ENCODE measurements at regions not wholly inside any gene's neighbourhood (a gene's known extent, or its start where the extent isn't known, plus 50 kb on each side); places are given as distances from the start of the nearest gene placed in this dataset.

GRCh38 chr20:39452583-39453340 lies 490.6 kb downstream of the DHX35 start:
- Histone ChIP-seq H3K27me3 (no peaks in the 10 kb centered on the region), H3K4me3 (no peak overlapping the region), H3K36me3 (no peaks in the 10 kb centered on the region), H3K9me3 (no peaks in the 10 kb centered on the region), H3K27ac (no peak overlapping the region), H3K4me1 (no peaks in the 10 kb centered on the region)
- WGBS, 5 donors, result 52 to 70% (median 68%) methylated on average over 5 to 8 of the region's 8 CpGs
- DNase-seq, result no peak
- TF ChIP-seq POLR2A (IDR thresholded peaks at IDR 0.05) (no peak), POLR2AphosphoS5 (IDR thresholded peaks at IDR 0.05) (no peak), CTCF (IDR thresholded peaks at IDR 0.05) (no peak), EP300 (IDR thresholded peaks at IDR 0.05) (no peak)
- intact Hi-C loops (cut with DNase I; ENCODE audit: low total_unique reads), result no loop called here

GRCh38 chr20:39451386-39451785 lies 489.2 kb downstream of the DHX35 start:
- TF ChIP-seq EP300 (IDR thresholded peaks at IDR 0.05), result no peak
- Histone ChIP-seq H3K27ac (no peak overlapping the region), H3K9me3 (no peaks in the 10 kb centered on the region), H3K4me1 (no peaks in the 10 kb centered on the region), H3K27me3 (no peaks in the 10 kb centered on the region), H3K36me3 (no peaks in the 10 kb centered on the region), H3K4me3 (no peak overlapping the region)
- DNase-seq, result no peak
- intact Hi-C loops (cut with DNase I; ENCODE audit: low total_unique reads), result no loop called here

DNA sequence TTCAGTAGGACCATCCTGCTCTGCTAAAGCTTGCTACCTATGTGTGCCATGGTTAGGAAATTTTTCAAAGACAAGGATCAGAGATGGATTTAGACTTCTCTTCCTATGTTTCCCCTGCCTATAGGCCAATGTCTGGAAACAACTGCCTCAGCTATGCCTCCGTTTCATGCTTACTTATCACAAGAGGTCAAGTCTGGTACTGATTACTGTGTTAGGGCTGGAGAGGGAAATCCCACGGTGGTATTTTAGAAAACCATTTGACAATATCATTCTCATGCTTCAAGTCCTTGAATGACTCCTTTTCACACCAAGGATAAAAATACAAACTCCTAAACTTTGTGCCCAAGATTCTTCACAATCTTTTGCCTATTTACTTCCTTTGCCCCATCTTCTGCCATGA lies 484.3 kb downstream of the DHX35 start:
- TF ChIP-seq POLR2AphosphoS5 (IDR thresholded peaks at IDR 0.05) (no peak), EP300 (IDR thresholded peaks at IDR 0.05) (no peak)
- no peaks in the 10 kb centered on the region for H3K9me3 ChIP-seq
- no peaks in the 10 kb centered on the region for H3K4me1 ChIP-seq
- WGBS, 5 donors, result 19 to 56% (median 35%) methylated on average over 2 of the region's 2 CpGs
- no peaks in the 10 kb centered on the region for H3K27me3 ChIP-seq
- H3K36me3 ChIP-seq, result no peaks in the 10 kb centered on the region
- no peak overlapping the region for H3K4me3 ChIP-seq
- no peak for DNase-seq
- intact Hi-C loops (cut with DNase I; ENCODE audit: low total_unique reads), result no loop called here
- H3K27ac ChIP-seq, result no peak overlapping the region

DNA sequence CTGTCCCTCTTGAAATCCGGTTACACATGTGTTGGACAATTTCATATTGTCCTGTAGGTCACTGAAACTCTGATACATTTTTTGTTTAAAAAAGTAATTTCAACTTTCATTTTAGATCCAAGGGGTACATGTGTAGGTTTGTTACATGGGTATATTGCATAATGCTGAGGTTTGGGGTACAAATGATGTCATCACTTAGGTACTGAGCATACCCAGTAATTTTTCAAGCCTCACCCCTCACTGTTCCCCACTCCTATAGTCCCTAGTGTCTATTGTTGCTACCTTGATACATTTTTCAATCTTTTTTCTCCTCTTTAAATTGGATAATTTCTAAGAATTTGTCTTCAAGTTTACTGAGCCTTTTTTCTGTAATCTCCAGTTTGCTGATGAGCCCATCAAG lies 483.0 kb downstream of the DHX35 start:
- WGBS, 5 donors, result 84 to 96% (median 88%) methylated on average over 1 of the region's 1 CpG
- intact Hi-C loops (cut with DNase I; ENCODE audit: low total_unique reads), result no loop called here
- Histone ChIP-seq H3K9me3 (no peaks in the 10 kb centered on the region), H3K4me3 (no peak overlapping the region), H3K4me1 (no peaks in the 10 kb centered on the region), H3K36me3 (no peaks in the 10 kb centered on the region), H3K27me3 (no peaks in the 10 kb centered on the region), H3K27ac (no peak overlapping the region)
- no peak for DNase-seq
- TF ChIP-seq CTCF (IDR thresholded peaks at IDR 0.05), result no peak
- no peak for TF ChIP-seq EP300 (IDR thresholded peaks at IDR 0.05)
- no peak for TF ChIP-seq POLR2A (IDR thresholded peaks at IDR 0.05)
- no peak for TF ChIP-seq POLR2AphosphoS5 (IDR thresholded peaks at IDR 0.05)

DNA sequence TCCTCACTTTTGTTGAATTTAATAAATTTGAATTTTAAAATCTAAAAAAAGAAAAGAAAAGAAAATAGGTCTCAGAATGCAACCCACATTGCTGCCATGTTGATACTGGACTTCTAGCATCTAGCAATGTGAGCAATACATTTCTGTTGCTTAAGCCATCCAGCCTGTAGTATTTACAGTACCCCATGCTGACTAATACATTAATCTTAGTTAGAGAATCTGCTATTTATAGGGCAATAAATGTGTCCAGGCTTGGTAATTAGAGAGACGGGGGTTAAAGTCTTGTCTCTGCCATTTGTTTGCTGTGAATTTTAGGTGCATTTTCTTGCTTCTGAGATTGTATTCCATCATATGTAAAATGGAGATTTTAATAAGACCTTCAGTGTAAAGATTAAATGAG lies 471.3 kb downstream of the DHX35 start:
- H3K9me3 ChIP-seq, result peaks cover 0 to 7% (median 0%) of the 10 kb centered on the region in 4 donors
- no peak overlapping the region for H3K27ac ChIP-seq
- no peaks in the 10 kb centered on the region for H3K4me1 ChIP-seq
- no peak for TF ChIP-seq EP300 (IDR thresholded peaks at IDR 0.05)
- no peak for TF ChIP-seq POLR2AphosphoS5 (IDR thresholded peaks at IDR 0.05)
- no peak for TF ChIP-seq POLR2A (IDR thresholded peaks at IDR 0.05)
- no peak for TF ChIP-seq CTCF (IDR thresholded peaks at IDR 0.05)
- no peak for DNase-seq
- intact Hi-C loops (cut with DNase I; ENCODE audit: low total_unique reads), result no loop called here
- no peaks in the 10 kb centered on the region for H3K27me3 ChIP-seq
- H3K4me3 ChIP-seq, result no peak overlapping the region
- H3K36me3 ChIP-seq, result no peaks in the 10 kb centered on the region
- WGBS, 5 donors, result 83 to 96% (median 89%) methylated on average over 1 of the region's 1 CpG

All from stomach (tissue), 8 donors.